Testis (tissue), 2 donors: ENCODE measurements at regions not wholly inside any gene's neighbourhood (a gene's known extent, or its start where the extent isn't known, plus 50 kb on each side); places are given as distances from the start of the nearest gene placed in this dataset.
A peak's percentile ranks its signal among the peaks of the same experiment; 100 is the strongest.
"Not testable (repeated sequence)": the region's sequence is repeated elsewhere in the genome, so short reads cannot be mapped to it uniquely, and the experiment has no call there.

Experiments used
- DNase-seq: peaks from one replicate; pipeline ENCODE4 v3.0.0-alpha.2; 2019
- H3K27ac ChIP-seq, 2 donors: fragments of 200-600 bp; sonication (generic); one replicate each; pipeline ENCODE4 v1.5.1; 2019
- H3K27me3 ChIP-seq: fragments of 200-600 bp; sonication (generic); one replicate; pipeline ENCODE4 v1.5.1; 2019
- H3K36me3 ChIP-seq: fragments of 200-600 bp; sonication (generic); one replicate; pipeline ENCODE4 v1.5.1; 2017; ENCODE audit warnings: low read depth; ENCODE audit errors: missing control alignments
- H3K4me1 ChIP-seq: fragments of 200-600 bp; sonication (generic); one replicate; pipeline ENCODE4 v1.5.1; 2019
- H3K4me3 ChIP-seq, 2 donors: fragments of 200-600 bp; sonication (generic); one replicate each; pipeline ENCODE4 v1.5.1; 2017 to 2019
- H3K9me3 ChIP-seq: fragments of 200-600 bp; sonication (generic); one replicate; pipeline ENCODE4 v1.5.1; 2017
- POLR2A ChIP-seq: fragments of 450-650 bp; IDR thresholded peaks from one replicate; pipeline ENCODE4 v1.6.1; 2017; ENCODE audit warnings: antibody characterized with exemption, mild to moderate bottlenecking, moderate library complexity
- WGBS, 2 donors: methylation state at CpG; one replicate each; pipeline ENCODE4 v1.1.5; 2018; 5-methylcytosine and 5-hydroxymethylcytosine counted together
- intact Hi-C: fragments of 100-400 bp; cut with DNase I; formaldehyde crosslinking; loops from one replicate; pipeline ENCODE4 v1.15.1; 2023; ENCODE audit warnings: low total_unique reads
- TF ChIP-seq, protein P1 (sequence below), 3 experiments: fragments of 450-650 bp in 2 of 3; fragments of 200-600 bp in 1 of 3; sonication (generic) in 1 of 3; IDR thresholded peaks; one replicate each; pipeline ENCODE4 v1.5.1; 2016 to 2019; ENCODE audit warnings: antibody characterized with exemption in 3 of 3, mild to moderate bottlenecking in 2 of 3, moderate library complexity in 1 of 3

GRCh38 chr6:112437058-112437457 lies 89.9 kb downstream of the RFPL4B start:
- Histone ChIP-seq H3K4me1 (peaks cover 22% of the 10 kb centered on the region), H3K9me3 (no peaks in the 10 kb centered on the region), H3K4me3 (no peak overlapping the region), H3K36me3 (no peaks in the 10 kb centered on the region), H3K27me3 (no peaks in the 10 kb centered on the region), H3K27ac (no peak overlapping the region)
- no peak for DNase-seq
- WGBS, 2 donors, result 49 to 69% methylated on average over 1 of the region's 1 CpG
- intact Hi-C loops, result no loop called here
- TF ChIP-seq POLR2A, result no peak
- TF ChIP-seq, protein P1, sequence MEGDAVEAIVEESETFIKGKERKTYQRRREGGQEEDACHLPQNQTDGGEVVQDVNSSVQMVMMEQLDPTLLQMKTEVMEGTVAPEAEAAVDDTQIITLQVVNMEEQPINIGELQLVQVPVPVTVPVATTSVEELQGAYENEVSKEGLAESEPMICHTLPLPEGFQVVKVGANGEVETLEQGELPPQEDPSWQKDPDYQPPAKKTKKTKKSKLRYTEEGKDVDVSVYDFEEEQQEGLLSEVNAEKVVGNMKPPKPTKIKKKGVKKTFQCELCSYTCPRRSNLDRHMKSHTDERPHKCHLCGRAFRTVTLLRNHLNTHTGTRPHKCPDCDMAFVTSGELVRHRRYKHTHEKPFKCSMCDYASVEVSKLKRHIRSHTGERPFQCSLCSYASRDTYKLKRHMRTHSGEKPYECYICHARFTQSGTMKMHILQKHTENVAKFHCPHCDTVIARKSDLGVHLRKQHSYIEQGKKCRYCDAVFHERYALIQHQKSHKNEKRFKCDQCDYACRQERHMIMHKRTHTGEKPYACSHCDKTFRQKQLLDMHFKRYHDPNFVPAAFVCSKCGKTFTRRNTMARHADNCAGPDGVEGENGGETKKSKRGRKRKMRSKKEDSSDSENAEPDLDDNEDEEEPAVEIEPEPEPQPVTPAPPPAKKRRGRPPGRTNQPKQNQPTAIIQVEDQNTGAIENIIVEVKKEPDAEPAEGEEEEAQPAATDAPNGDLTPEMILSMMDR (IDR thresholded peaks at IDR 0.05), result no peak

DNA sequence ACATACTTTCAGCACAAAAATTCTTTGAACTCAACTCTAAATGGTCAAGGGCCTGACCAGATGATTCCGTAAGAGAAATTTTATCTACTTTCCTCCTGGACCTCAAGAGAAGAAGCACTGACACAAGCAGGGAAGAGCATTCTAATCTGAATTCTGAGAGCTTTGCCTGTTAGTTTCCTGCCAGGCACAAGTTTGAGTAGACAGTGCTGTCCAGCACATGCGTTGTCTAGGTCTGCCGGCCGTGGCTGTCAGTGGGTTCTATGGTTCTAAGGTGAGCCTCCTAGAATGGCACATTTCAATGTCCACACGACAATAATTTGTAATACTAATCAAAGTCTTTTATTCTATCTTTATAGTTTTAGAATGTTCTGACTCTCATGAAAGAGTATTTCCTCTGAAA lies 91.9 kb downstream of the RFPL4B start:
- intact Hi-C loops, result no loop called here
- Histone ChIP-seq H3K4me1 (peaks cover 22% of the 10 kb centered on the region), H3K27me3 (no peaks in the 10 kb centered on the region), H3K9me3 (no peaks in the 10 kb centered on the region), H3K4me3 (no peak overlapping the region), H3K36me3 (no peaks in the 10 kb centered on the region), H3K27ac (no peak overlapping the region)
- peak; percentile 27 for DNase-seq
- WGBS, 2 donors, result 44 to 48% methylated on average over 5 of the region's 5 CpGs
- TF ChIP-seq POLR2A, result no peak
- TF ChIP-seq, protein P1 (IDR thresholded peaks at IDR 0.05), result no peak

GRCh38 chr6:112439432-112439831 lies 92.3 kb downstream of the RFPL4B start:
- intact Hi-C loops, result no loop called here
- no peak overlapping the region for H3K4me3 ChIP-seq
- no peaks in the 10 kb centered on the region for H3K9me3 ChIP-seq
- no peak overlapping the region for H3K27ac ChIP-seq
- H3K27me3 ChIP-seq, result no peaks in the 10 kb centered on the region
- TF ChIP-seq POLR2A, result no peak
- TF ChIP-seq, protein P1 (IDR thresholded peaks at IDR 0.05), result no peak
- H3K4me1 ChIP-seq, result peaks cover 22% of the 10 kb centered on the region
- no peaks in the 10 kb centered on the region for H3K36me3 ChIP-seq
- no peak for DNase-seq
- WGBS, 2 donors, result 58 to 75% methylated on average over 1 of the region's 1 CpG

DNA sequence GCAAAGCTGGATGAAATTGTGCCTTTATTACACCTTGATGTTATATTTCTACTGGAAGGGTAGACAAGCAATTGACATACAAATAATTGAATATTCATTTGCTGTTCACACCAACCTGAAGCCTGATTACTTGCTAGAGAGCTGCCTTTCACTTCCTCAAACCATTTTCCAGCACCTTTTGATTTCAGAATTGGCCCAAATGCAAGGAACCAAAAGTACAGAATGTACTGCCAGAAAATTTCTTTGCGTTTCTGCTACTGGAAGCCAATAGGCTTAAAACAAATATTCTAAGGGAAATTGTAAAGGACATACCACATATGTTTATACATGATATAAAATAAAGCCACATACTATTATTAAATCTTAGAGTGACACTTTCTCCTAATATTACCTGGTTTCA lies 94.5 kb downstream of the RFPL4B start:
- DNase-seq, result no peak
- WGBS, 2 donors, result 23 to 38% methylated on average over 1 of the region's 1 CpG
- H3K4me1 ChIP-seq, result peaks cover 10% of the 10 kb centered on the region
- H3K27ac ChIP-seq, result no peak overlapping the region
- no peak for TF ChIP-seq POLR2A
- TF ChIP-seq, protein P1 (IDR thresholded peaks at IDR 0.05), result no peak
- H3K9me3 ChIP-seq, result no peaks in the 10 kb centered on the region
- H3K36me3 ChIP-seq, result no peaks in the 10 kb centered on the region
- intact Hi-C loops, result no loop called here
- H3K27me3 ChIP-seq, result no peaks in the 10 kb centered on the region
- H3K4me3 ChIP-seq, result no peak overlapping the region

DNA sequence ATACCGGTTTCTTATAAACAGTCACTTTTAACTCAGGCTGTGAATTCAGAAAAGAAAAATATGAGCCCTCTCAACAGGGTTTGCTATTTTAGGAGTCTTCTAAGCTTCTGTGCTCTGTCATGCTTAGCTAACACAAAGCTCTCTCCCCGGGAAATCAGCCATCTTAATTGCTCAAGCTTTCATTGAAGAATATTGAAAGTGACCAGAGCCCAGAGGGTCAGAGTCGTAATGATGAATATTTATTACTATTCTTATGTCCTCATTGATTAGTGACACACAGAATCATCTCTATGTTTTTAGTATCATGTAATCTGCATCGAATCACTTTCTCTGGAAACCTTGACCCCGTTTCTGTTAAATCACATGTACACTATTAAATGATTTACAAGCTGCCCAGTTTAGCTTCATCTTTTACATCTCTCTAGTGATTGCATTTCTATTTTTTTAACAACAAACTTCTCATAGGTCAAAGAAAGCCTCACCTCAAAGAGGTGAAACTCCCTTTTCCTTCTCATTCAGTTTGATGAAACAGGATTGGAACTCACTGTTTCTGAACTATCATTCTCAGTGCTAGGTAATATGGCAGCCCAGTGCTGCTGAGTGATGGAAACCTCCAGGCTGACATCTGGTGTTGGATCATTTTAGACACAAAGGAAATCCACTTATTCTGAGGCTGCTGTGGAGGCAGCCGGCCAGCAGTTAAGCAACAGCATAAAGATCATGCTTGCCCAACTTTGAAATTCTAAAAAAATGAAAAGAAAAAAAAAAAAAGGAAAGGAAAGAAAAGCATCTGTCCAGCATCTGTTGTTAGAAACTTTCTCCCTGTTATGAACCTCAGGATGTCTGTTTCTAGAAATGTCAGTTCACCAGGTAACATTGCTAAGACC lies 96.3 kb downstream of the RFPL4B start:
- Histone ChIP-seq H3K36me3 (no peaks in the 10 kb centered on the region), H3K27me3 (no peaks in the 10 kb centered on the region), H3K4me1 (peaks cover 10% of the 10 kb centered on the region), H3K4me3 (no peak overlapping the region), H3K27ac (no peak overlapping the region), H3K9me3 (no peaks in the 10 kb centered on the region)
- 59 to 66% methylated on average over 6 of the region's 6 CpGs for WGBS, 2 donors
- TF ChIP-seq, protein P1 (IDR thresholded peaks at IDR 0.05), result no peak
- no peak for TF ChIP-seq POLR2A
- intact Hi-C loops, result no loop called here
- peak; percentile 37 for DNase-seq

DNA sequence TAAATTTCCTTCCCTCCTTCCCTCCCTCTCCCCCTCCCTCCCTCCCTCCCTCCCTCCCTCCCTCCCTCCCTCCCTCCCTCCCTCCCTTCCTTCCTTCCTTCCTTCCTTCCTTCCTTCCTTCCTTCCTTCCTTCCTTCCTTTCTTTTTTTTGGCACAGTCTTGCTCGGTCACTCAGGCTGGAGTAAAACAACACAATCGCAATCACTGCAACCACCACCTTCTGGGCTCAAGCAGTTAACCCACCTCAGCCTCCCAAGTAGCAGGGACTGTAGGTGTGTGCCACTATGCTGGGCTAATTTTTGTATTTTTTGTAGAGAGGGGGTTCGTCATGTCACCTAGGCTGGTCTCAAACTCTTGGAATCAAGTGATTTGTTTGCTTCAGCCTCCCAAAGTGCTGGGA lies 101.7 kb downstream of the RFPL4B start:
- H3K36me3 ChIP-seq, DNase-seq, intact Hi-C loops, H3K9me3 ChIP-seq, H3K27ac ChIP-seq, H3K27me3 ChIP-seq, H3K4me1 ChIP-seq, H3K4me3 ChIP-seq: not testable (repeated sequence)
- WGBS, 2 donors, result 88 to 97% methylated on average over 3 of the region's 3 CpGs
